HepG2 (cell line): ENCODE measurements at regions not wholly inside any gene's neighbourhood (a gene's known extent, or its start where the extent isn't known, plus 50 kb on each side); places are given as distances from the start of the nearest gene placed in this dataset.

Source experiments
- ATAC-seq: fragments of 200-7000 bp; cut with Tn5 transposase; 3 replicates; pipeline ENCODE4 v1.9.1; 2020; ENCODE audit warnings: mild to moderate bottlenecking, moderate library complexity
- BruUV-seq: library from RNA; stranded (reverse); fragments of 400-500 nt; replicated peaks from 2 replicates; lab custom pipeline; 2021; lab: Mats Ljungman, UMichigan
- CTCF ChIA-PET: fragments of 300-600 bp; formaldehyde crosslinking; extraction: SDS; loops from one replicate; lab custom pipeline; 2021; ENCODE audit warnings: low total read pairs, inconsistent platforms, low intra/inter-chr PET ratio; lab: Yijun Ruan, JAX
- POLR2A ChIA-PET: fragments of 350-600 bp; sonication (Branson Sonifier 250); formaldehyde crosslinking; loops from one replicate; lab custom pipeline; 2020; ENCODE audit warnings: antibody characterized with exemption, inconsistent platforms; lab: Yijun Ruan, JAX
- DNase-seq: peaks from one replicate; pipeline ENCODE4 v3.0.0-alpha.2; 2015; ENCODE audit warnings: low spot score
- FAIRE-seq: peaks from 3 replicates; lab custom pipeline; 2011; peaks lifted over from hg19 to GRCh38; lab: Jason Lieb, UNC
- H2AFZ ChIP-seq: one replicate; pipeline ENCODE4 v1.6.1; 2011; ENCODE audit warnings: low read length, inconsistent platforms
- H3K27ac ChIP-seq: fragments of 300-600 bp; 3 replicates; pipeline ENCODE4 v1.8.0; 2011; ENCODE audit warnings: mixed run types, mild to moderate bottlenecking, mixed read lengths, low read length, inconsistent platforms; ENCODE audit not compliant: insufficient read depth; ENCODE audit errors: extremely low read length
- H3K27me3 ChIP-seq, 2 experiments: fragments of 200-600 bp in 1 of 2; 2 replicates in 1 of 2; 3 replicates in 1 of 2; pipeline versions ENCODE4 v1.6.0 to v1.8.0; 2011; ENCODE audit warnings: low read length in 2 of 2, mild to moderate bottlenecking in 2 of 2, moderate library complexity in 2 of 2, inconsistent platforms in 1 of 2; ENCODE audit not compliant: insufficient read depth in 2 of 2, control insufficient read depth in 1 of 2
- H3K36me3 ChIP-seq, 2 experiments: fragments of 200-600 bp in 1 of 2; replicated peaks in 1 of 2; 2 replicates in 1 of 2; 3 replicates in 1 of 2; pipeline versions ENCODE4 v1.5.1 to v1.8.0; 2011; ENCODE audit warnings: low read length in 2 of 2, inconsistent platforms in 1 of 2; ENCODE audit not compliant: insufficient read depth in 2 of 2, control insufficient read depth in 1 of 2
- H3K4me1 ChIP-seq: 2 replicates; pipeline ENCODE4 v1.5.1; 2012; ENCODE audit warnings: low read length, inconsistent platforms; ENCODE audit not compliant: insufficient read depth
- H3K4me2 ChIP-seq: 2 replicates; pipeline ENCODE4 v1.6.0; 2011; ENCODE audit warnings: low read depth, low read length, inconsistent platforms
- H3K4me3 ChIP-seq, 3 experiments: fragments of 200-600 bp in 1 of 3; sonication (generic), shearing (Covaris generic) in 1 of 3; replicated peaks in 1 of 3; 2 replicates each; pipeline ENCODE4 v1.5.1; 2011 to 2016; ENCODE audit warnings: low read length in 3 of 3, inconsistent platforms in 2 of 3, low read depth in 2 of 3, mild to moderate bottlenecking in 2 of 3, control low read depth in 1 of 3, mixed read lengths in 1 of 3; ENCODE audit not compliant: insufficient read depth in 1 of 3
- H3K79me2 ChIP-seq: one replicate; pipeline ENCODE4 v1.6.1; 2011; ENCODE audit warnings: low read length, inconsistent platforms; ENCODE audit not compliant: insufficient read depth
- H3K9ac ChIP-seq: 2 replicates; pipeline ENCODE4 v1.6.0; 2011; ENCODE audit warnings: mild to moderate bottlenecking, low read depth, low read length, inconsistent platforms; ENCODE audit not compliant: insufficient read depth
- H3K9me3 ChIP-seq: 2 replicates; pipeline ENCODE4 v1.5.1; 2012; ENCODE audit warnings: mild to moderate bottlenecking, low read length
- H4K20me1 ChIP-seq: 2 replicates; pipeline ENCODE4 v1.6.0; 2011; ENCODE audit warnings: inconsistent platforms, mild to moderate bottlenecking, low read length, moderate library complexity; ENCODE audit not compliant: insufficient read depth
- CAMTA2 ChIP-seq: sonication (generic); formaldehyde crosslinking; IDR thresholded peaks from 2 replicates; pipeline ENCODE4 v1.4.0; 2020; ENCODE audit warnings: mild to moderate bottlenecking, missing genetic modification reagents, borderline replicate concordance
- GABPA ChIP-seq, 2 experiments: IDR thresholded peaks; 2 replicates each; pipeline ENCODE4 v1.6.1; 2011 to 2016; ENCODE audit warnings: low read depth in 2 of 2, low read length in 1 of 2, missing biosample characterization in 1 of 2, missing genetic modification characterization in 1 of 2
- GATA4 ChIP-seq: sonication (generic); IDR thresholded peaks from 2 replicates; pipeline ENCODE4 v1.6.1; 2016; ENCODE audit warnings: antibody characterized with exemption, low read depth, borderline replicate concordance
- GFI1 ChIP-seq: sonication (generic); formaldehyde crosslinking; IDR thresholded peaks from 2 replicates; pipeline ENCODE4 v1.5.0; 2020; ENCODE audit warnings: missing genetic modification reagents, mild to moderate bottlenecking, borderline replicate concordance
- KAT7 ChIP-seq: IDR thresholded peaks from 2 replicates; pipeline ENCODE4 v1.6.1; 2018; ENCODE audit warnings: borderline replicate concordance, missing compliant biosample characterization
- MIER3 ChIP-seq: IDR thresholded peaks from 2 replicates; pipeline ENCODE4 v1.6.1; 2016; ENCODE audit warnings: missing compliant biosample characterization, borderline replicate concordance
- NR2F2 ChIP-seq: IDR thresholded peaks from 2 replicates; pipeline ENCODE4 v1.6.1; 2012; ENCODE audit warnings: low read depth, inconsistent platforms, borderline replicate concordance
- RXRB ChIP-seq: IDR thresholded peaks from 2 replicates; pipeline ENCODE4 v1.6.1; 2016; ENCODE audit warnings: borderline replicate concordance, missing genetic modification reagents, missing compliant biosample characterization
- SP5 ChIP-seq: IDR thresholded peaks from 2 replicates; pipeline ENCODE4 v1.6.1; 2016; ENCODE audit warnings: low read depth, borderline replicate concordance
- TEAD3 ChIP-seq: optimal IDR thresholded peaks from 2 replicates; pipeline ENCODE3; 2016; ENCODE audit warnings: borderline replicate concordance
- YY1 ChIP-seq: IDR thresholded peaks from 2 replicates; pipeline ENCODE4 v1.6.1; 2011; ENCODE audit warnings: low read length, low read depth, moderate library complexity, mild to moderate bottlenecking; ENCODE audit not compliant: insufficient read depth, insufficient replicate concordance
- ZFP36L1 ChIP-seq: sonication (generic); formaldehyde crosslinking; IDR thresholded peaks from 2 replicates; pipeline ENCODE4 v1.8.0; 2022; ENCODE audit warnings: mild to moderate bottlenecking, missing genetic modification reagents, moderate library complexity
- ZGPAT ChIP-seq: IDR thresholded peaks from 2 replicates; pipeline ENCODE4 v1.6.1; 2016; ENCODE audit warnings: mild to moderate bottlenecking
- ZNF230 ChIP-seq: sonication (generic); formaldehyde crosslinking; IDR thresholded peaks from 2 replicates; pipeline ENCODE4 v1.4.0; 2020; ENCODE audit warnings: mild to moderate bottlenecking, missing genetic modification reagents
- ZNF331 ChIP-seq: sonication (generic); formaldehyde crosslinking; IDR thresholded peaks from 2 replicates; pipeline ENCODE4 v1.4.0; 2020; ENCODE audit warnings: missing genetic modification reagents
- WGBS: methylation state at CpG from one replicate; pipeline ENCODE4 v1.1.6; 2017; ENCODE audit warnings: low lambda C conversion rate; 5-methylcytosine and 5-hydroxymethylcytosine counted together
- in situ Hi-C: cut with HindIII; loops from 2 replicates; pipeline ENCODE4 v1.10.0; 2017; ENCODE audit warnings: low pct_unique_long_range_greater_than_20kb; ENCODE audit not compliant: extremely low pct_ligation_motif_present
- intact Hi-C: fragments of 100-400 bp; cut with micrococcal nuclease; formaldehyde crosslinking; loops from one replicate; pipeline ENCODE4 v1.10.0; 2022; ENCODE audit not compliant: unreplicated experiment
- TF ChIP-seq, protein P1 (sequence below): sonication (generic); formaldehyde crosslinking; IDR thresholded peaks from 2 replicates; pipeline ENCODE4 v1.4.0; 2020; ENCODE audit warnings: missing genetic modification reagents

DNA sequence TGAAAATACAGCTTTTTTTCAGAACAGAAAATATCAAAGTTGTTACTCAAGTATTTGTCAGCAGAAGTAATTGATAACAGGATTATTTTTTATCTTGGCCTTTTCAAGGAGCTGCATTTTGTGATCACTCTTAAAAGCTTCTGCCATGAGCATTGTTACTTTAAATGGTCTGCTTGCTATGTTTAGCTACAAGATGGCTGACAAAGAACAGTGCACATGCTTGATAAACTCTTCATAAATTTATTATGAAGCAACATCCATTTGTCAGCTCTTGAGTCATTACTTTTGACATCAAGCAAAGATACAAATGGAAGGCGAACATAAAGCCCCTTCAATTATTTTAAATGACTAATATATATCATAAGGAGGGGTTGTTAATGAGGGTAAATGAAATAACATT is 205.4 kb upstream of the RPS6KA3 start:
- in situ Hi-C loops (no loop called here), intact Hi-C loops (loop anchor here (10.0 kb wide), 1 partner anchor 217 kb away; no protein-coding TSS in a partner anchor)
- FAIRE-seq, result no peak

GRCh38 chrX:20471483-20471882 is 204.8 kb upstream of the RPS6KA3 start:
- no peak overlapping the region for H3K4me3 ChIP-seq
- ChIA-PET POLR2A (interaction anchor here (0.8 to 2.4 kb wide), 3 partner anchors 7 to 28 kb away, joined by 3 to 15 read pairs (median 3); no protein-coding TSS in a partner anchor), CTCF (no interaction called here)
- H3K36me3 ChIP-seq, result no peaks in the 10 kb centered on the region
- DNase-seq, result peak; percentile 95
- intact Hi-C loops (loop anchor here (1.0 to 10.0 kb wide), 3 partner anchors 9 to 217 kb away; no protein-coding TSS in a partner anchor), in situ Hi-C loops (no loop called here)
- peak overlapping the region; percentile 54 for H3K9ac ChIP-seq
- peak overlapping the region; percentile 51; the same call in 1 of the 2 replicates for H3K4me2 ChIP-seq
- no peak overlapping the region for H2AFZ ChIP-seq
- H4K20me1 ChIP-seq, result no peaks in the 10 kb centered on the region
- no TSS peak for BruUV-seq
- H3K27ac ChIP-seq, result peak overlapping the region; percentile 93
- H3K79me2 ChIP-seq, result no peaks in the 10 kb centered on the region
- peak; percentile 84 for FAIRE-seq
- peak; percentile 92 for ATAC-seq
- H3K9me3 ChIP-seq, result no peaks in the 10 kb centered on the region
- H3K27me3 ChIP-seq, result no peaks in the 10 kb centered on the region
- H3K4me1 ChIP-seq, result peaks cover 89% of the 10 kb centered on the region
- TF ChIP-seq GATA4 (peak; percentile 93), KAT7 (no peak), ZFP36L1 (CRISPR knock-in tag) (no peak), ZGPAT (CRISPR knock-in tag) (peak; percentile 72), RXRB (CRISPR knock-in tag) (peak; percentile 86), TEAD3 (peak; percentile 80), MIER3 (CRISPR knock-in tag) (peak; percentile 69; the same call in 1 of the 2 replicates), CAMTA2 (CRISPR knock-in tag) (no peak), ZNF331 (CRISPR knock-in tag) (peak; percentile 19; the same call in 1 of the 2 replicates), ZNF230 (CRISPR knock-in tag) (no peak), SP5 (peak; percentile 17; the same call in 1 of the 2 replicates), GABPA (IDR thresholded peaks at IDR 0.05; ENCODE audit: low read depth, low read length) (no peak), GABPA (CRISPR knock-in tag; IDR thresholded peaks at IDR 0.05; ENCODE audit: low read depth) (no peak), GFI1 (CRISPR knock-in tag) (0 out of 2 replicates have a peak, but pooled peaks have one; percentile 26)
- TF ChIP-seq, protein P1, sequence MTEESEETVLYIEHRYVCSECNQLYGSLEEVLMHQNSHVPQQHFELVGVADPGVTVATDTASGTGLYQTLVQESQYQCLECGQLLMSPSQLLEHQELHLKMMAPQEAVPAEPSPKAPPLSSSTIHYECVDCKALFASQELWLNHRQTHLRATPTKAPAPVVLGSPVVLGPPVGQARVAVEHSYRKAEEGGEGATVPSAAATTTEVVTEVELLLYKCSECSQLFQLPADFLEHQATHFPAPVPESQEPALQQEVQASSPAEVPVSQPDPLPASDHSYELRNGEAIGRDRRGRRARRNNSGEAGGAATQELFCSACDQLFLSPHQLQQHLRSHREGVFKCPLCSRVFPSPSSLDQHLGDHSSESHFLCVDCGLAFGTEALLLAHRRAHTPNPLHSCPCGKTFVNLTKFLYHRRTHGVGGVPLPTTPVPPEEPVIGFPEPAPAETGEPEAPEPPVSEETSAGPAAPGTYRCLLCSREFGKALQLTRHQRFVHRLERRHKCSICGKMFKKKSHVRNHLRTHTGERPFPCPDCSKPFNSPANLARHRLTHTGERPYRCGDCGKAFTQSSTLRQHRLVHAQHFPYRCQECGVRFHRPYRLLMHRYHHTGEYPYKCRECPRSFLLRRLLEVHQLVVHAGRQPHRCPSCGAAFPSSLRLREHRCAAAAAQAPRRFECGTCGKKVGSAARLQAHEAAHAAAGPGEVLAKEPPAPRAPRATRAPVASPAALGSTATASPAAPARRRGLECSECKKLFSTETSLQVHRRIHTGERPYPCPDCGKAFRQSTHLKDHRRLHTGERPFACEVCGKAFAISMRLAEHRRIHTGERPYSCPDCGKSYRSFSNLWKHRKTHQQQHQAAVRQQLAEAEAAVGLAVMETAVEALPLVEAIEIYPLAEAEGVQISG (CRISPR knock-in tag), result no peak

More for the DNA sequence above, 205.4 kb upstream of the RPS6KA3 start:
- H3K4me1 ChIP-seq, result peaks cover 95% of the 10 kb centered on the region
- H3K9ac ChIP-seq, result peak overlapping the region; percentile 54
- no peaks in the 10 kb centered on the region for H3K9me3 ChIP-seq
- no peaks in the 10 kb centered on the region for H3K79me2 ChIP-seq
- WGBS, result 93% methylated on average over 1 of the region's 1 CpG
- H2AFZ ChIP-seq, result no peak overlapping the region
- H3K27me3 ChIP-seq, result no peaks in the 10 kb centered on the region
- ChIA-PET CTCF (no interaction called here), POLR2A (interaction anchor here (1.0 to 2.4 kb wide), 2 partner anchors 9 to 28 kb away, joined by 3 to 15 read pairs; no protein-coding TSS in a partner anchor)
- TF ChIP-seq YY1 (peak; percentile 24), NR2F2 (no peak)
- peak overlapping the region; percentile 93 for H3K27ac ChIP-seq
- BruUV-seq, result TSS peak; percentile 56
- no peaks in the 10 kb centered on the region for H3K36me3 ChIP-seq
- DNase-seq (no peak), ATAC-seq (no peak)
- H3K4me2 ChIP-seq, result no peak overlapping the region
- H3K4me3 ChIP-seq, result no peak overlapping the region
- H4K20me1 ChIP-seq, result no peaks in the 10 kb centered on the region
